Trophoblast cell (in vitro differentiated cells and primary cell): ENCODE measurements at regions not wholly inside any gene's neighbourhood (a gene's known extent, or its start where the extent isn't known, plus 50 kb on each side); places are given as distances from the start of the nearest gene placed in this dataset.

ENCODE experiments used
- DNase-seq, 2 donors: peaks; one replicate each; pipeline ENCODE4 v3.0.0-alpha.2; 2016
- H2AFZ ChIP-seq: 2 replicates; pipeline ENCODE4 v1.6.1; 2013; ENCODE audit warnings: low read length, moderate library complexity, mild to moderate bottlenecking; ENCODE audit not compliant: insufficient read depth, poor library complexity
- H2AK5ac ChIP-seq: 2 replicates; pipeline ENCODE4 v1.6.1; 2013; ENCODE audit warnings: mild to moderate bottlenecking, low read length
- H2BK120ac ChIP-seq: 2 replicates; pipeline ENCODE4 v1.6.1; 2013; ENCODE audit warnings: low read length, mild to moderate bottlenecking, moderate library complexity; ENCODE audit not compliant: insufficient read depth, poor library complexity
- H2BK12ac ChIP-seq: 2 replicates; pipeline ENCODE4 v1.6.1; 2013; ENCODE audit warnings: mild to moderate bottlenecking, low read length, moderate library complexity
- H2BK5ac ChIP-seq: 2 replicates; pipeline ENCODE4 v1.6.1; 2013; ENCODE audit warnings: low read length, low read depth, moderate library complexity, mild to moderate bottlenecking; ENCODE audit not compliant: poor library complexity
- H3K14ac ChIP-seq: 2 replicates; pipeline ENCODE4 v1.6.1; 2013; ENCODE audit warnings: mild to moderate bottlenecking, low read length
- H3K18ac ChIP-seq: 2 replicates; pipeline ENCODE4 v1.6.1; 2013; ENCODE audit warnings: mild to moderate bottlenecking, low read length
- H3K23ac ChIP-seq: 2 replicates; pipeline ENCODE4 v1.6.1; 2013; ENCODE audit warnings: low read length
- H3K27ac ChIP-seq: 2 replicates; pipeline ENCODE4 v1.5.1; 2013; ENCODE audit warnings: low read depth, mild to moderate bottlenecking, inconsistent platforms, low read length, moderate library complexity
- H3K27me3 ChIP-seq: 2 replicates; pipeline ENCODE4 v1.6.1; 2013; ENCODE audit warnings: inconsistent platforms, mild to moderate bottlenecking, low read length, moderate library complexity; ENCODE audit not compliant: insufficient read depth
- H3K36me3 ChIP-seq, 2 experiments: 1 replicate in 1 of 2; 2 replicates in 1 of 2; pipeline ENCODE4 v1.6.1; 2013; ENCODE audit warnings: low read length in 2 of 2, mild to moderate bottlenecking in 2 of 2, moderate library complexity in 1 of 2; ENCODE audit not compliant: insufficient read depth in 2 of 2, control insufficient read depth in 1 of 2
- H3K4ac ChIP-seq: 2 replicates; pipeline ENCODE4 v1.6.1; 2013; ENCODE audit warnings: low read depth, mild to moderate bottlenecking, low read length, moderate library complexity
- H3K4me1 ChIP-seq, 2 experiments: 1 replicate in 1 of 2; 2 replicates in 1 of 2; pipeline ENCODE4 v1.6.1; 2013; ENCODE audit warnings: low read length in 2 of 2, mild to moderate bottlenecking in 2 of 2, moderate library complexity in 1 of 2; ENCODE audit not compliant: insufficient read depth in 2 of 2, control insufficient read depth in 1 of 2
- H3K4me2 ChIP-seq: 2 replicates; pipeline ENCODE4 v1.6.1; 2013; ENCODE audit warnings: inconsistent platforms, mild to moderate bottlenecking, low read length, moderate library complexity
- H3K4me3 ChIP-seq: 2 replicates; pipeline ENCODE4 v1.5.1; 2013; ENCODE audit warnings: mild to moderate bottlenecking, low read depth, low read length, inconsistent platforms
- H3K79me1 ChIP-seq: one replicate; pipeline ENCODE4 v1.6.1; 2013; ENCODE audit warnings: low read length
- H3K79me2 ChIP-seq: 2 replicates; pipeline ENCODE4 v1.6.1; 2013; ENCODE audit warnings: low read length, mild to moderate bottlenecking; ENCODE audit not compliant: control insufficient read depth, insufficient read depth, poor library complexity
- H3K9ac ChIP-seq: 2 replicates; pipeline ENCODE4 v1.6.1; 2013; ENCODE audit warnings: mild to moderate bottlenecking, low read length
- H3K9me3 ChIP-seq: 2 replicates; pipeline ENCODE4 v1.6.1; 2013; ENCODE audit warnings: low read depth, mild to moderate bottlenecking, control low read depth, inconsistent platforms, low read length; ENCODE audit not compliant: insufficient read depth
- H4K12ac ChIP-seq: 2 replicates; pipeline ENCODE4 v1.6.1; 2013; ENCODE audit warnings: low read depth, mild to moderate bottlenecking, low read length, moderate library complexity
- H4K8ac ChIP-seq: 2 replicates; pipeline ENCODE4 v1.6.1; 2013; ENCODE audit warnings: low read depth, mild to moderate bottlenecking, low read length, moderate library complexity
- H4K91ac ChIP-seq: one replicate; pipeline ENCODE4 v1.6.1; 2013; ENCODE audit warnings: low read depth, mild to moderate bottlenecking, low read length, moderate library complexity
- WGBS: extraction: QIAGEN DNeasy Blood & Tissue Kit; methylation state at CpG from one replicate; pipeline ENCODE4 v1.1.7; 2013; ENCODE audit warnings: missing lambda C conversion rate; ENCODE audit not compliant: insufficient read length, insufficient coverage; ENCODE audit errors: extremely low coverage; 5-methylcytosine and 5-hydroxymethylcytosine counted together

- DNase-seq = no peak
- Histone ChIP-seq H3K79me1 (no peaks in the 10 kb centered on the region), H3K4me2 (no peak overlapping the region), H4K91ac (no peak overlapping the region), H3K79me2 (no peaks in the 10 kb centered on the region), H4K12ac (no peak overlapping the region), H3K9ac (no peak overlapping the region), H3K27ac (no peak overlapping the region), H3K4ac (no peak overlapping the region), H3K18ac (no peak overlapping the region), H3K4me3 (no peak overlapping the region), H2BK12ac (no peak overlapping the region), H3K4me1 (no peaks in the 10 kb centered on the region), H2AFZ (no peak overlapping the region), H3K9me3 (no peaks in the 10 kb centered on the region), H2BK120ac (no peak overlapping the region), H2BK5ac (no peak overlapping the region), H2AK5ac (no peak overlapping the region), H3K27me3 (no peaks in the 10 kb centered on the region), H3K14ac (no peak overlapping the region), H3K23ac (no peak overlapping the region), H3K36me3 (no peaks in the 10 kb centered on the region), H4K8ac (no peak overlapping the region)
- no CpG with 5 or more reads among the region's 7 CpGs for WGBS
Observed at GRCh38 chr12:75760573-75761294, 249.3 kb upstream of the KRR1 start.

- Histone ChIP-seq H3K4me1 (no peaks in the 10 kb centered on the region), H3K27ac (no peak overlapping the region), H3K4ac (no peak overlapping the region), H3K4me2 (no peak overlapping the region), H2BK120ac (no peak overlapping the region), H2AFZ (no peak overlapping the region), H3K36me3 (no peaks in the 10 kb centered on the region), H4K12ac (no peak overlapping the region), H2BK5ac (no peak overlapping the region), H3K9me3 (no peaks in the 10 kb centered on the region), H3K27me3 (no peaks in the 10 kb centered on the region), H3K23ac (no peak overlapping the region), H3K79me1 (no peaks in the 10 kb centered on the region), H2BK12ac (no peak overlapping the region), H3K9ac (no peak overlapping the region), H3K79me2 (no peaks in the 10 kb centered on the region), H2AK5ac (no peak overlapping the region), H3K18ac (no peak overlapping the region), H4K91ac (no peak overlapping the region), H4K8ac (no peak overlapping the region), H3K14ac (no peak overlapping the region), H3K4me3 (no peak overlapping the region)
- WGBS = no CpG with 5 or more reads among the region's 3 CpGs
- no peak for DNase-seq
Observed at GRCh38 chr12:75759842-75760572, 248.6 kb upstream of the KRR1 start.

GRCh38 chr12:75759196-75759595 is 247.8 kb upstream of the KRR1 start:
- no peak for DNase-seq
- no peak overlapping the region for H3K4me2 ChIP-seq
- no CpG with 5 or more reads among the region's 4 CpGs for WGBS

GRCh38 chr12:75756771-75757170 is 245.4 kb upstream of the KRR1 start:
- no peaks in the 10 kb centered on the region for H3K4me1 ChIP-seq
- H3K4me3 ChIP-seq = no peak overlapping the region
- H3K79me1 ChIP-seq = peaks cover 2% of the 10 kb centered on the region
- no peak overlapping the region for H3K14ac ChIP-seq
- no peak overlapping the region for H3K18ac ChIP-seq
- no peak overlapping the region for H2BK5ac ChIP-seq
- H3K9ac ChIP-seq = no peak overlapping the region
- H3K9me3 ChIP-seq = no peaks in the 10 kb centered on the region
- no CpG with 5 or more reads among the region's 3 CpGs for WGBS
- no peaks in the 10 kb centered on the region for H3K79me2 ChIP-seq
- no peak overlapping the region for H3K4ac ChIP-seq
- no peak overlapping the region for H4K91ac ChIP-seq
- H3K27me3 ChIP-seq = no peaks in the 10 kb centered on the region
- no peak overlapping the region for H4K8ac ChIP-seq
- no peak overlapping the region for H4K12ac ChIP-seq
- no peak overlapping the region for H3K4me2 ChIP-seq
- DNase-seq = no peak
- no peak overlapping the region for H2AK5ac ChIP-seq
- no peaks in the 10 kb centered on the region for H3K36me3 ChIP-seq
- no peak overlapping the region for H3K27ac ChIP-seq
- no peak overlapping the region for H2AFZ ChIP-seq
- H2BK120ac ChIP-seq = no peak overlapping the region
- no peak overlapping the region for H2BK12ac ChIP-seq
- no peak overlapping the region for H3K23ac ChIP-seq

More at GRCh38 chr12:75759196-75759595, 247.8 kb upstream of the KRR1 start:
- Histone ChIP-seq H3K27ac (no peak overlapping the region), H2BK5ac (no peak overlapping the region), H2BK120ac (no peak overlapping the region), H3K9ac (no peak overlapping the region), H4K8ac (no peak overlapping the region), H3K79me1 (no peaks in the 10 kb centered on the region), H3K4me1 (no peaks in the 10 kb centered on the region), H3K23ac (no peak overlapping the region), H3K4ac (no peak overlapping the region), H3K18ac (no peak overlapping the region), H3K79me2 (no peaks in the 10 kb centered on the region), H3K9me3 (no peaks in the 10 kb centered on the region), H3K36me3 (no peaks in the 10 kb centered on the region), H3K27me3 (no peaks in the 10 kb centered on the region), H2BK12ac (no peak overlapping the region), H4K12ac (no peak overlapping the region), H2AFZ (no peak overlapping the region), H4K91ac (no peak overlapping the region), H3K14ac (no peak overlapping the region), H3K4me3 (no peak overlapping the region), H2AK5ac (no peak overlapping the region)
